ENCODE measurements at regions not wholly inside any gene's neighbourhood (a gene's known extent, or its start where the extent isn't known, plus 50 kb on each side); places are given as distances from the start of the nearest gene placed in this dataset.

- DNase-seq (ENCODE audit: low read depth in 1 of 2, low spot score in 1 of 2), result no peak
These were observed 142.0 kb upstream of the SLCO3A1 start for GRCh38 chr15:91711384-91712033.

- DNase-seq (ENCODE audit: low read depth in 1 of 2, low spot score in 1 of 2), result no peak
These were observed 141.2 kb upstream of the SLCO3A1 start for GRCh38 chr15:91712286-91712685.

- DNase-seq (ENCODE audit: low read depth in 1 of 2, low spot score in 1 of 2), result no peak
These were observed 137.0 kb upstream of the SLCO3A1 start for GRCh38 chr15:91716536-91716935.

- DNase-seq (ENCODE audit: low read depth in 1 of 2, low spot score in 1 of 2), result no peak
These were observed 135.7 kb upstream of the SLCO3A1 start for GRCh38 chr15:91717811-91718210.

- no peak for DNase-seq (ENCODE audit: low read depth in 1 of 2, low spot score in 1 of 2)
These were observed 129.5 kb upstream of the SLCO3A1 start for GRCh38 chr15:91723959-91724358.

GRCh38 chr15:91733661-91734060 lies 119.8 kb upstream of the SLCO3A1 start:
- no peak for DNase-seq (ENCODE audit: low read depth in 1 of 2, low spot score in 1 of 2)

GRCh38 chr15:91737151-91737818 lies 116.2 kb upstream of the SLCO3A1 start:
- DNase-seq (ENCODE audit: low read depth in 1 of 2, low spot score in 1 of 2), result no peak

GRCh38 chr15:91741986-91742385 lies 111.5 kb upstream of the SLCO3A1 start:
- no peak for DNase-seq (ENCODE audit: low read depth in 1 of 2, low spot score in 1 of 2)

GRCh38 chr15:91751611-91752010 lies 101.9 kb upstream of the SLCO3A1 start:
- DNase-seq (ENCODE audit: low read depth in 1 of 2, low spot score in 1 of 2), result no peak

GRCh38 chr15:91752081-91752785 lies 101.3 kb upstream of the SLCO3A1 start:
- no peak for DNase-seq (ENCODE audit: low read depth in 1 of 2, low spot score in 1 of 2)

- DNase-seq (ENCODE audit: low read depth in 1 of 2, low spot score in 1 of 2), result no peak
These were observed 93.9 kb upstream of the SLCO3A1 start for GRCh38 chr15:91759560-91759959.

GRCh38 chr15:91765660-91766059 lies 87.8 kb upstream of the SLCO3A1 start:
- DNase-seq (ENCODE audit: low read depth in 1 of 2, low spot score in 1 of 2), result no peak

GRCh38 chr15:91769476-91769875 lies 84.0 kb upstream of the SLCO3A1 start:
- DNase-seq (ENCODE audit: low read depth in 1 of 2, low spot score in 1 of 2), result no peak

GRCh38 chr15:91769894-91770293 lies 83.6 kb upstream of the SLCO3A1 start:
- no peak for DNase-seq (ENCODE audit: low read depth in 1 of 2, low spot score in 1 of 2)

- DNase-seq (ENCODE audit: low read depth in 1 of 2, low spot score in 1 of 2), result no peak
These were observed 77.4 kb upstream of the SLCO3A1 start for GRCh38 chr15:91776104-91776503.

- DNase-seq (ENCODE audit: low read depth in 1 of 2, low spot score in 1 of 2), result no peak
These were observed 73.5 kb upstream of the SLCO3A1 start for GRCh38 chr15:91779960-91780359.

- DNase-seq (ENCODE audit: low read depth in 1 of 2, low spot score in 1 of 2), result no peak
These were observed 73.1 kb upstream of the SLCO3A1 start for GRCh38 chr15:91780387-91780786.

- no peak for DNase-seq (ENCODE audit: low read depth in 1 of 2, low spot score in 1 of 2)
These were observed 71.3 kb upstream of the SLCO3A1 start for GRCh38 chr15:91782221-91782620.

- DNase-seq (ENCODE audit: low read depth in 1 of 2, low spot score in 1 of 2), result no peak
These were observed 70.5 kb upstream of the SLCO3A1 start for GRCh38 chr15:91783008-91783407.

GRCh38 chr15:91783451-91783850 lies 70.1 kb upstream of the SLCO3A1 start:
- DNase-seq (ENCODE audit: low read depth in 1 of 2, low spot score in 1 of 2), result no peak

GRCh38 chr15:91784973-91785709 lies 68.4 kb upstream of the SLCO3A1 start:
- no peak for DNase-seq (ENCODE audit: low read depth in 1 of 2, low spot score in 1 of 2)

- DNase-seq (ENCODE audit: low read depth in 1 of 2, low spot score in 1 of 2), result no peak
These were observed 66.3 kb upstream of the SLCO3A1 start for GRCh38 chr15:91787198-91787597.

Data from stimulated activated CD4-positive, alpha-beta T cell treated with anti-CD3 and anti-CD28 coated beads, Interleukin-15, amount 100 ng/mL, for 1 hour (primary cell).